K562 (cell line): ENCODE measurements at regions not wholly inside any gene's neighbourhood (a gene's known extent, or its start where the extent isn't known, plus 50 kb on each side); places are given as distances from the start of the nearest gene placed in this dataset.

Experiments
- ATAC-seq: fragments of 200-7000 bp; cut with Tn5 transposase; 3 replicates; pipeline ENCODE4 v1.9.1; 2020; ENCODE audit warnings: moderate library complexity
- BruUV-seq: library from RNA; stranded (reverse); fragments of 400-500 nt; replicated peaks from 2 replicates; lab custom pipeline; 2021; lab: Mats Ljungman, UMichigan
- CTCF ChIA-PET: fragments of 300-600 bp; formaldehyde crosslinking; extraction: SDS; loops from one replicate; lab custom pipeline; 2021; ENCODE audit warnings: low intra/inter-chr PET ratio; lab: Yijun Ruan, JAX
- POLR2A ChIA-PET: fragments of 300-600, 350-650 bp; sonication (Branson Sonifier 250); formaldehyde crosslinking; extraction: SDS; loops from one replicate; lab custom pipeline; 2021; ENCODE audit warnings: antibody characterized with exemption, inconsistent platforms; lab: Yijun Ruan, JAX
- DNase-seq, 4 experiments: peaks; one replicate each; pipeline versions ENCODE4 v3.0.0 to v3.0.0-alpha.2; 2011 to 2018; ENCODE audit warnings: low spot score in 3 of 4, mixed read lengths in 3 of 4; ENCODE audit errors: extremely low read depth in 1 of 4
- FAIRE-seq: peaks from 2 replicates; lab custom pipeline; 2011; peaks lifted over from hg19 to GRCh38; lab: Jason Lieb, UNC
- H2AFZ ChIP-seq: 2 replicates; pipeline ENCODE4 v1.6.0; 2011; ENCODE audit warnings: low read depth, low read length, control low read depth, inconsistent platforms
- H3K27ac ChIP-seq: fragments of 200-600 bp; 3 replicates; pipeline ENCODE4 v1.8.0; 2011; ENCODE audit warnings: low read depth, mild to moderate bottlenecking, control low read depth, inconsistent platforms, low read length, moderate library complexity, mixed read lengths; ENCODE audit errors: extremely low read depth
- H3K27me3 ChIP-seq, 2 experiments: fragments of 300-600 bp in 1 of 2; 2 replicates in 1 of 2; 3 replicates in 1 of 2; pipeline versions ENCODE4 v1.6.0 to v1.8.0; 2011; ENCODE audit warnings: inconsistent platforms in 2 of 2, low read length in 2 of 2, mild to moderate bottlenecking in 1 of 2, mixed read lengths in 1 of 2, moderate library complexity in 1 of 2; ENCODE audit not compliant: control insufficient read depth in 2 of 2, insufficient read depth in 2 of 2
- H3K36me3 ChIP-seq: fragments of 300-600 bp; 3 replicates; pipeline ENCODE4 v1.8.0; 2011; ENCODE audit warnings: mild to moderate bottlenecking, low read length, inconsistent platforms; ENCODE audit not compliant: control insufficient read depth, insufficient read depth
- H3K4me1 ChIP-seq, 2 experiments: fragments of 200-600 bp in 1 of 2; replicated peaks in 1 of 2; 2 replicates in 1 of 2; 3 replicates in 1 of 2; pipeline versions ENCODE4 v1.5.1 to v1.8.0; 2011; ENCODE audit warnings: inconsistent platforms in 2 of 2, low read length in 2 of 2, mild to moderate bottlenecking in 1 of 2, mixed read lengths in 1 of 2, moderate library complexity in 1 of 2; ENCODE audit not compliant: control insufficient read depth in 2 of 2, insufficient read depth in 2 of 2
- H3K4me2 ChIP-seq: 2 replicates; pipeline ENCODE4 v1.6.1; 2011; ENCODE audit warnings: low read length, control low read depth, inconsistent platforms, mixed read lengths; ENCODE audit not compliant: insufficient read depth
- H3K4me3 ChIP-seq: fragments of 200-600 bp; sonication (generic), shearing (Covaris generic); 2 replicates; pipeline ENCODE4 v1.5.1; 2016; ENCODE audit warnings: control low read depth, inconsistent platforms
- H3K79me2 ChIP-seq: fragments of 200-600 bp; 3 replicates; pipeline ENCODE4 v1.8.0; 2011; ENCODE audit warnings: low read length, inconsistent platforms; ENCODE audit not compliant: control insufficient read depth, insufficient read depth
- H3K9ac ChIP-seq, 2 experiments: 2 replicates each; pipeline versions ENCODE4 v1.6.0 to v1.6.1; 2011; ENCODE audit warnings: low read depth in 2 of 2, low read length in 2 of 2, control low read depth in 1 of 2, inconsistent platforms in 1 of 2, mild to moderate bottlenecking in 1 of 2, mixed read lengths in 1 of 2; ENCODE audit not compliant: insufficient read depth in 1 of 2
- H3K9me1 ChIP-seq: one replicate; pipeline ENCODE4 v1.6.0; 2011; ENCODE audit warnings: inconsistent platforms, mild to moderate bottlenecking, low read length, moderate library complexity; ENCODE audit not compliant: control insufficient read depth, insufficient read depth
- H3K9me3 ChIP-seq: replicated peaks from 2 replicates; pipeline ENCODE4 v1.5.1; 2011; ENCODE audit warnings: low read depth, low read length, inconsistent platforms; ENCODE audit not compliant: control insufficient read depth, insufficient read depth
- H4K20me1 ChIP-seq: replicated peaks from 2 replicates; pipeline ENCODE4 v1.6.1; 2011; ENCODE audit warnings: low read length, inconsistent platforms, mixed read lengths; ENCODE audit not compliant: control insufficient read depth, insufficient read depth
- EGR1 ChIP-seq: fragments of 450-650 bp; conservative IDR thresholded peaks from 2 replicates; pipeline ENCODE4 v1.6.1; 2017; ENCODE audit warnings: mild to moderate bottlenecking
- RBBP5 ChIP-seq: fragments of 200-600 bp; sonication (generic); IDR thresholded peaks from 2 replicates; pipeline ENCODE4 v1.6.1; 2012; ENCODE audit warnings: borderline replicate concordance, mild to moderate bottlenecking, low read length, control low read depth, inconsistent platforms; ENCODE audit not compliant: insufficient read depth, poor library complexity, severe bottlenecking
- RFX1 ChIP-seq: fragments of 450-650 bp; IDR thresholded peaks from 2 replicates; pipeline ENCODE4 v1.6.1; 2016; ENCODE audit warnings: mild to moderate bottlenecking, moderate library complexity
- SRF ChIP-seq, 2 experiments: fragments of 250-450, 450-650 bp in 1 of 2; sonication (Bioruptor Pico) in 1 of 2; sonication (generic) in 1 of 2; formaldehyde crosslinking; IDR thresholded peaks; 2 replicates each; pipeline versions ENCODE4 v1.5.0 to v1.5.1; 2020 to 2022; ENCODE audit warnings: mild to moderate bottlenecking in 1 of 2, missing genetic modification reagents in 1 of 2
- SRSF9 ChIP-seq: fragments of 200-400 bp; formaldehyde crosslinking; IDR thresholded peaks from 2 replicates; pipeline ENCODE4 v1.6.1; 2017; ENCODE audit warnings: low read depth, low read length, borderline replicate concordance
- ZNF277 ChIP-seq: fragments of 250-450 bp; sonication (Bioruptor Pico); IDR thresholded peaks from 2 replicates; pipeline ENCODE4 v1.8.0; 2022; ENCODE audit warnings: inconsistent platforms, mild to moderate bottlenecking, moderate library complexity, borderline replicate concordance
- whole genome bisulfite sequencing: fragments of 100-300 bp; shearing (Covaris generic); methylation state at CpG from one replicate; pipeline ENCODE4 v1.1.6; 2016; ENCODE audit warnings: low coverage, mixed read lengths; ENCODE audit not compliant: insufficient coverage; ENCODE audit errors: missing lambda C conversion rate; 5-methylcytosine and 5-hydroxymethylcytosine counted together
- in situ Hi-C: fragments of 300-500 bp; cut with MboI; formaldehyde crosslinking; loops from 4 replicates; pipeline ENCODE4 v1.15.0; 2018; ENCODE audit warnings: inconsistent platforms, mixed read lengths
- intact Hi-C: fragments of 100-400 bp; cut with micrococcal nuclease; formaldehyde crosslinking; loops from 2 replicates; pipeline ENCODE4 v1.14.2; 2022

DNA sequence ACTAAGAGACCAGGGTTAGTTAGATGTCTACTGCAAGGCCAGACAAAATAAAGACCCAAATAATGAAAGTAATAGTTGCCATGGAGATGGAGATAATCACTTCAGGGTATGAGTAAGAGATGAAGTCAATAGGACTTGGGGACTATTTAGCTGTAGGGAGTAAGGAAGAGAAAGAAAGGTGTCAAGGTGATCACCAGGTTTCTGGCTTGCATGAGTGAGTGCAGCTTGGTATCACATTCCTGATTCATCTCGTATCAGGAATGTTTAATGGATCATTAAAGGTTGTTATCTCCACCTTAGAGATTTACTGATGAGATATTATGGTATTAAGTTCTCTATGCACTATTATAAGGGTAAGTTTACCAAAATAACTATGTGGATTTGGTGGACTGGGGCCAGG, 357.4 kb upstream of the ATP11B start:
- Histone ChIP-seq H3K27ac (no peak overlapping the region), H3K4me3 (no peak overlapping the region), H3K9me3 (no peaks in the 10 kb centered on the region), H3K4me2 (no peak overlapping the region), H3K4me1 (no peaks in the 10 kb centered on the region), H3K27me3 (no peaks in the 10 kb centered on the region), H3K36me3 (no peaks in the 10 kb centered on the region), H4K20me1 (no peaks in the 10 kb centered on the region), H2AFZ (no peak overlapping the region), H3K9me1 (no peaks in the 10 kb centered on the region), H3K9ac (no peak overlapping the region), H3K79me2 (no peaks in the 10 kb centered on the region)
- ChIA-PET POLR2A (no interaction called here), CTCF (interaction anchor here (0.6 kb wide), 1 partner anchor 161 kb away, joined by 4 read pairs; no protein-coding TSS in a partner anchor)
- DNase-seq: no peak
- TF ChIP-seq RBBP5: no peak
- no peak for TF ChIP-seq SRSF9
- no peak for TF ChIP-seq ZNF277 (CRISPR knock-in tag)
- TF ChIP-seq RFX1: peak; percentile 35; the same call in 1 of the 2 replicates
- TF ChIP-seq SRF (CRISPR knock-in tag; IDR thresholded peaks at IDR 0.05): no peak
- no peak for TF ChIP-seq EGR1
- in situ Hi-C loops: no loop called here
- no peak for FAIRE-seq
- WGBS: 33% methylated on average over 1 of the region's 1 CpG
- no peak for ATAC-seq
- BruUV-seq: no TSS peak
- intact Hi-C loops: no loop called here
